ENCODE measurements at regions not wholly inside any gene's neighbourhood (a gene's known extent, or its start where the extent isn't known, plus 50 kb on each side); places are given as distances from the start of the nearest gene placed in this dataset.
"Not testable (repeated sequence)": the region's sequence is repeated elsewhere in the genome, so short reads cannot be mapped to it uniquely, and the experiment has no call there.

GRCh38 chr2:131641414-131642206 lies 113.9 kb downstream of the CCDC74A start:
- CTCF ChIA-PET, result no interaction called here
- DNase-seq (ENCODE audit: extremely low spot score), result no peak
- no peak for TF ChIP-seq CTCF (IDR thresholded peaks at IDR 0.05; ENCODE audit: control extremely low read depth, extremely low read depth, low read depth, missing control alignments)
- POLR2A ChIA-PET, result no interaction called here

- POLR2A ChIA-PET; DNase-seq (ENCODE audit: extremely low spot score); CTCF ChIA-PET: not testable (repeated sequence)
These were observed 115.5 kb downstream of the CCDC74A start for GRCh38 chr2:131643180-131643579.

GRCh38 chr2:131645177-131645765 lies 117.6 kb downstream of the CCDC74A start:
- DNase-seq (ENCODE audit: extremely low spot score), result no peak
- CTCF ChIA-PET, result interaction anchor here (1.3 kb wide), 1 partner anchor 15 kb away, joined by 3 read pairs; no protein-coding TSS in a partner anchor
- no peak for TF ChIP-seq CTCF (IDR thresholded peaks at IDR 0.05; ENCODE audit: control extremely low read depth, extremely low read depth, low read depth, missing control alignments)
- POLR2A ChIA-PET, result no interaction called here

GRCh38 chr2:131646220-131646619 lies 118.5 kb downstream of the CCDC74A start:
- DNase-seq (ENCODE audit: extremely low spot score); POLR2A ChIA-PET: not testable (repeated sequence)
- CTCF ChIA-PET, result interaction anchor here (2.1 kb wide), 1 partner anchor 27 kb away, joined by 6 read pairs; no protein-coding TSS in a partner anchor

GRCh38 chr2:131646669-131647297 lies 119.1 kb downstream of the CCDC74A start:
- ChIA-PET CTCF (interaction anchor here (2.1 kb wide), 1 partner anchor 26 kb away, joined by 6 read pairs; no protein-coding TSS in a partner anchor), POLR2A (no interaction called here)
- no peak for TF ChIP-seq CTCF (IDR thresholded peaks at IDR 0.05; ENCODE audit: control extremely low read depth, extremely low read depth, low read depth, missing control alignments)
- no peak for DNase-seq (ENCODE audit: extremely low spot score)

GRCh38 chr2:131648565-131648964 lies 120.9 kb downstream of the CCDC74A start:
- POLR2A ChIA-PET; CTCF ChIA-PET; DNase-seq (ENCODE audit: extremely low spot score): not testable (repeated sequence)

GRCh38 chr2:131652246-131652645 lies 124.6 kb downstream of the CCDC74A start:
- DNase-seq (ENCODE audit: extremely low spot score); POLR2A ChIA-PET: not testable (repeated sequence)
- CTCF ChIA-PET, result interaction anchor here (0.7 to 1.1 kb wide), 3 partner anchors 9 to 30 kb away, joined by 3 read pairs; no protein-coding TSS in a partner anchor

GRCh38 chr2:131654107-131654506 lies 126.4 kb downstream of the CCDC74A start:
- CTCF ChIA-PET; POLR2A ChIA-PET; DNase-seq (ENCODE audit: extremely low spot score): not testable (repeated sequence)

- CTCF ChIA-PET, result interaction anchor here (1.8 kb wide), 1 partner anchor 10 kb away, joined by 4 read pairs; no protein-coding TSS in a partner anchor
- POLR2A ChIA-PET, result no interaction called here
- no peak for DNase-seq (ENCODE audit: extremely low spot score)
- no peak for TF ChIP-seq CTCF (IDR thresholded peaks at IDR 0.05; ENCODE audit: control extremely low read depth, extremely low read depth, low read depth, missing control alignments)
These were observed 129.3 kb downstream of the CCDC74A start for GRCh38 chr2:131656816-131657633.

Measured in GM10248 (cell line).